GM18498 (cell line): ENCODE measurements at regions not wholly inside any gene's neighbourhood (a gene's known extent, or its start where the extent isn't known, plus 50 kb on each side); places are given as distances from the start of the nearest gene placed in this dataset.

Experiments used
- ATAC-seq: cut with Tn5 transposase; IDR thresholded peaks from one replicate; pipeline ENCODE4 v1.9.1; 2021; ENCODE audit warnings: mild to moderate bottlenecking, moderate library complexity; ENCODE audit not compliant: unreplicated experiment

DNA sequence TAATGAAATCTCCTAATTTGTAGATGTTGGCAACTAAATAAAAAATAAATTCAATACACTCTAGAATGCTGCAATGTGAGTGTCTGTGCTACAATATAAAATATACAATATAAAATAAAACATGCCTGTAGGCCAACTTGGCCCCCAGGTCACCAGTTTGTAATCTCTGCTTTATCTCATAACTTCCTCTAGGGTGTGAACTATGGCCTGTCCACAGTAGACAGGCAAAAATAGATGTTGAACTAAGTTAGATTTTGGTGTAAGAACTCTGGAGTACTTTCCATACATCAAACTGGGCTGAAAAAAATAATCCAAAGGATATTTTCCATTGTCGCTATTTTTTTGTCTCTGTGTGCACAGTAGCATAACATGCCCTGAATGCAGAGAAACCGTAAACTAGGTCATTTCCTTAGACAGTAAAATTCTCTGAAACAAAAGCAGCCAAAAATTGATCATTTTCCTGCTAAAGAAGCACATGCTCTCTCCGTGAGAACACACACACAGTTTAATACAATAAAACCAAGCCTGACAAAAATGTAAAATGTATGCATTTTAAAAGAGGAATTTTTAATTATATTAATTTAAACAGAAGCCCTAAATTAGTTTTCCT lies 98.5 kb upstream of the ZFP64 start:
- no peak for ATAC-seq

DNA sequence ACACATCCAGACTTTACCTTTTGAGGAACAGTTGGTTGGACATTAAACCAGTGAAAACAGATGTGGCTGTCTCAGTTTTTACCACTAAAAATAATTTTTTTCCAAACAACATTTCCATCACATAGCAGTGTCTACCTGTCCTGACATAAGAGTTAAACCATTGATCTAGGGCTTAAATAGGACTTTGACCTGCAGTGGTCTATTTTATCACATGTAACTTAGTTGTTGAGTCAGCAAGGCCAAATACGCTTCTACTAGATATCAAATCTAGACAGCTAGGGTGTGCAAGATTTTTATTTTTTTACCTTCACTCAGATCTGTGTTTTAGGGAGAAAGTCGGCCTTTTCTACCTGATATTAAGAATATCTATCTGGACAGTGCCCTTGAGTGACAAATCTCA lies 88.8 kb upstream of the ZFP64 start:
- ATAC-seq: no peak

DNA sequence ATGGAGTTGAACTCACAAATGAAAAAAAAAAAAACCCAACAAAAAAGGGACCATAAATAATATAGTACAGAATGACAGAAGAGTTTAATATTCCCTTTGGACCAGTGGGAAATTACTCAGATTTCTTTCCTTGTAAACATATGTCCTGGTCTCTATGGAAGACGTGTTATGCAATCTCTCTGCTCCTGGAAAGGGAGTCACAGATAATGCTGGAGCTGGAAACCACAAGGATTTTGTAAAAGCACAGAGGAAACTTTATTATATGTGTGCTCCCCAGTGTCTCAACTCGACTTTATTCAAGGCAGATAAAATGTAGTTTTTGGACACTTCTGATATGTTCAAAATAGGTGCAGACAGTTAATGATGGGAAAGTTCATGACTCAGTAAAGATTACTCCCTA lies 88.1 kb upstream of the ZFP64 start:
- ATAC-seq: no peak

DNA sequence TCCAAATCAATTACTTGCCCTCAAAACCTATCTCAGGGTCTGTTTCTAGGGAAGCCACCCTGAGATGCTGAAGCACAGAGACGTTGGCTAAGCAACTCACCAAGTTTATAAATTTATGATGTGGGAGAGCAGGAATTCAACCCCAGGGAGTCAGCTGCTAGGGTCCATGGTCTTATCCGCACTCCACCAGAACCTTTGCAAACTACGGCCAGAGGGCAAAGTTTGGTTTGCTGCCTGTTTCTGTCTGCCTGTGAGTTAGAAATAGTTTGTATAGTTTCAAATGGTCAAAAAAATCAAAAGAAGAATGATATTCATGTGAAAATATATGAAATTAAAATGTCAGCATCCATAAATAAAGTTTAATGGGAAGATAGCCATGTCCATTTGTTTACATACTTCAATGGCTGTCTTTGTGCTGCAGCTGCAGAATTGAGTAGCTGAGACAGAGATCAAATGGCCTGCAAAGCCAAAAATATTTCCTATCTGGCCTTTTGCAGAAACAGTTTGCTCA lies 83.7 kb upstream of the ZFP64 start:
- ATAC-seq: no peak

DNA sequence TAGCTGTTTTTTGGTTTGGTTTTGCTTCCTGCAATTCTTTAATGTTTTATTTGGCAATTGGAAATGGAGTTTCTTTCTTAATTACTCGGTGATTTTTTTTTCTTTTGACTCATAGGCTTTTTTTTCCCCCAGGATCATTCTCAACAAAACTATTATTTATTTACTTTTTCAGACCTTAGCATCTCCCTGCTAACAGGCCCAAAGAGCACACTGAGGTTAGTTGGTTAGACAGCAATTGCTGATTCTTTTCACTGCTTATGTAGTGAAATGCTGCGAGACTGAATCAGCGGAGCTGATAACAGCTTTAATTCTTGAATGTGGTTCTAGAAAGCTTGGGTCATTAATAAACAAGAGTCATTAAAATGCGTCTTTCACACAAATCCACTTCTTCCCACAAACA lies 79.1 kb upstream of the ZFP64 start:
- no peak for ATAC-seq

DNA sequence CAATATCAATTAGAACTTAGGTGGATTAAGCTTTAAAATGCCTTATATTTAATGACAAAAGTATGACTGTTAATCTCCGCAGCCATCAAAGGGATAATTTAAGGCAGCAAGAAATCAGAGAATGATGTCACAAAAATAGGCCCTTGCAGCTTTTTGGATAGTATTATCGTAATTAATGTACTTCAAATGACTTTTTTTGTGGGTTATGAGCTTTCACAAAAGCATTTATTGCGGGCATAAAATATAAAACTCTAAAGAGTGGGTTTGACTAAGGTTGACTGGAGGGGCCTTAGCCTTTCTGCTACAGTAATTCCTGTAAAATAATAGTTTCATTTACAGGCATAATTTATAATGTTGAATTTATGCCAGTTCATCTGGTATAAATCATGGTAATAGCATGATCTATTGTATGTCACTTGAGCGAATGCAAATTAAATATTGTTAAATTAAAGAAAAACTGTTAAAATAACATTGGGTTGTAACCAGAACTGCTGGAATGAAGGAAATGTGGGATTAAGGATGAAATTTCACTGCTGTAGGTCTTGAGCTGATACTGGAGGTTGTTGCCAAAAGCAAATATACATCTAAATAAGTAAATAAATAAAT lies 78.5 kb upstream of the ZFP64 start:
- no peak for ATAC-seq

DNA sequence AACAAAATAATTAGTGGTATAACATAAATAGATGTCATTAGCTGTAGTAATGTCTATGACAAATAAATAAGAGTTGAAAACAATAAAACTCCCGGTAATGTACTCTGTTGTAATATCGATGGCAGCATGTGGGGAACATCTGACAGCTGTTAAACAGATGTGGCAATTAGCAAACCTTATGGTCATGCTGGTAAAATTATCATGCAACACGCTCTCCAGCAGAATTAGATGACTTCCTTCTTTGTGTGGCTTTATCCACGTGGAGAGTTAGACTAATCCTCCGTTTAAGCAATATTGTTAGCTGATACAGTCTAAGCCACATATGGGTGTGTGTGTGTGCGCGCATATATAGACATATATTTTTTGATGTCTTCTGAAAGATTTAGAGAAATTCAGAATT lies 77.7 kb upstream of the ZFP64 start:
- no peak for ATAC-seq

DNA sequence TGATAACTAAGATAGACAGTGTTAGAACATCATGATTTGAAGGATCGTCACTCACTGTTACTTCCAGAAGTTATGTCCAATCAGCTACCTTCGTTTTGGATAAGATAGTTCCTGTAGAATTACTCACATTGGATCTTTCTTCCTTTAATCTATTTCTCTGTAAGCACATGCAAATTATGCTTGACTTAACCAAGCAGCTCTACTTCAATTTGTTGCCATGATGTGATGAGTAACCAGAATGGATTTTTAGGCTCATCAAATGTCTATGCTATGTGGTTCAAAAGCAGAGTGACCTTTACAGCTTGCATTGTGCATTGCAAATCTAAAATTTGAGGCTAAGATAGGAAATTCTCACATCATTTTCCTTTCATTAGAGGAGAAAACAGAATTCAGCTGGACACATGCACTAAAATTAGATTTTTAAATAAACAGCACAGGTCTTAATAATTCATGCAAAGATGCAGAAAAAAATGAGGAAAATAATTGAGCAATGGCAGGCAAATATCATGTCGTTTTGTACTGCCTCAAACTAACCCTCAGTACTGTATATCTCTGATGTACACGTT lies 76.7 kb upstream of the ZFP64 start:
- no peak for ATAC-seq

DNA sequence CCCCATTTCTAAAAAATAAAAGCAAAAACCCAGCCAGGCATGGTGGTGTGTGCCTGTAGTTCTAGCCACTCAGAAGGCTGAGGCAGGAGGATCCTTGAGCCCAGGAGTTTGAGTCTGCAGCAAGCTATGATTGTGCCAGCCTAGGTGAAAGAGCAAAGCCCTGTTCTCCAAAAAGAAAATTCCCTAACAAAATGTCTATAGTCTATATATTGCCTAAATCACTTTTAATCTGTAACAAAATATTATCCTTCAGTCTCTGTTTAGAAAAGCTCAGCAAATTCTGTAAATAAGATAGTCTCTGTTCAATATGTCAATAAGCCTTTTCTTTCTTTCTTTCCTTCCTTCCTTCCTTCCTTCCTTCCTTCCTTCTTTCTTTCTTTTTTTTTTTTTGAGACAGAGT lies 75.8 kb upstream of the ZFP64 start:
- ATAC-seq: no peak

DNA sequence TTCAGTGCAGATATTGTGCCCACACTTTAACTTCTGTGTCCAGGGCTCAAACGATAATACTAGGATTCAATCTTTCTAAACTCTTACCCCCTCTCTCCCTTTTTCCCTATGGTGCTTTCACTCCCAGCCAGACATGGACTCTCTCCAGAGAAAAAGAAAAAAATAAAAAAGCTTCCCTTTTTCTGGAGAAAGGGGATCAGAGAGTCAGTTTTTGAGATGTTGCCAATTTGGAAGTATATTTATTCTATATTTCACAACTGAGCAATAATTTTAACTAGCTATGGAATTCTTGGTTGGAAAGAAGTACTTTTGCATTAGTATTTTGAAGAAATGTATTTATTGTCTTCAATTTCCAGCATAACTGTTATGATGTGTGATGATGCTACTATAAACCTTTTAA lies 72.2 kb upstream of the ZFP64 start:
- ATAC-seq: no peak

DNA sequence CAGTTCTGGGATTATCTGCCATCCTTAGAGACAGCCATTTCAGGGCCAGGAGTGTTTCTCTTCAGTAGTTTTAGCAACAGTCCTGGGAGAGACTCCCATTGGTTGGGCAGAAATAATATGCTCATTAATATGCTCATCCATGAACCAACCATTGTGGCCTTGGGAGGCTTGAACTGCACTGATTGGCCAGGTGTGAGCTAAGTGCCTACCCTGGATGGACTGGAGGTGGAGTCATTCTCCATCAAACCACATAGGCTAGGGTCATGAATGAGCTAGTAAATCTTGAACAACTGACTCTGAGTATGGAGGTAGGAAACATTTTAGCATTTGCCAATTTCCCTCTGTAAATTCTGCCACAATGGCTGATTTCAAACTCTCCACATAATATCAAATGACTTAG lies 70.2 kb upstream of the ZFP64 start:
- ATAC-seq: no peak

DNA sequence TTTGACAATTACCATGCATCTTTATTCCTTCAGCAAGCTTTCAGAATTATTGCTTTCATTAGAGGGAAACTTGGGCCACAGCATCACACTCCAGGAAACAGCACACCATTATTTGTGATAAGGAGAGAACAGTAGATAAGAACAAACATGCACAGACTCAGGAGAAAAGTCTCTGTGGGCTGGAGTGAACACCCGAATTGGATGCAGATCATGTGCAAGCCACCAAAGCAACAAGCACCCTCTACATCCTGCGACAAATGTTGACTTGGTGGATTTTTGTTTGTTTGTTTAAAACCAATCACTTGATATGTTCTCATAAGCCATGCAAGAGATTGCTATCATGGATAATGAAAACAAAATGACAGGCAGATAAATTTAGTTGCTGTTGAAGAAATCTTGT lies 67.7 kb upstream of the ZFP64 start:
- no peak for ATAC-seq

DNA sequence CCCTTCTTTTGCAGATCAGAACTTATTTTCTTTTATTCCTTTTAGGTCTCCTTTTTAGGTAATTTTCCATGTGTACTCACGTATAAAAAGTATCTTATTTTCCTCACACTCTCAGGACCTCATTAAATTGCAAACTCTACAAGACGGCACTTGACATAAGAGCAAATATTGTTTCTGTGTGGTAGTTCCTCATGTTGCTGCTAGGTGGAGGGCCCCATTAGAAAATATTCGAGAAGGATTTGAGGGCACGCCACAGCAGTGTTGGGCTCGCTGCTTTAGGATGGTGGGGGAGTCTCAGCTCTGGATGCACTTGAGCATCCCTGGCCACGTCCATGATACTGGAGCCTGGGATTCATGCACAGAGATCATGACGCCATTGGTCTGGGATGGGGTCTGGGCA lies 64.9 kb upstream of the ZFP64 start:
- no peak for ATAC-seq

DNA sequence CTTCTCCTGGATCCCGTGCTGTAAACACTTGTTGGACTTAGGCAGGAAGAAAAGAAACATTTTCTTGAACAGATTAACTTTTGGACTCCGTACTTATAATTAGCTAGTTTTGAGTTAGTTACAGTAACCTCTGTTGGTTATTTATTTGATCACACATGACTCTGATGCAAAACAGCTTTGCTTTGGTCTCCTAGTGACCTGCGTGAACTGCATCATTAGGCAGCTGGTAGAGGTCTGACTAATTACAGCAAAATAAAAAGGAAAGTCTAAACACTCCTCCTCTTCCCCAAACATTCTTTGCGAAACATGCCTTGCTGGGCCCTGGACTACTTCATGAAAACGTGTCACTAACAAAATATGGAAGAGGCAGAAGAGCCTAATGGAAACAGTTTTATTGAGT lies 61.1 kb upstream of the ZFP64 start:
- no peak for ATAC-seq

DNA sequence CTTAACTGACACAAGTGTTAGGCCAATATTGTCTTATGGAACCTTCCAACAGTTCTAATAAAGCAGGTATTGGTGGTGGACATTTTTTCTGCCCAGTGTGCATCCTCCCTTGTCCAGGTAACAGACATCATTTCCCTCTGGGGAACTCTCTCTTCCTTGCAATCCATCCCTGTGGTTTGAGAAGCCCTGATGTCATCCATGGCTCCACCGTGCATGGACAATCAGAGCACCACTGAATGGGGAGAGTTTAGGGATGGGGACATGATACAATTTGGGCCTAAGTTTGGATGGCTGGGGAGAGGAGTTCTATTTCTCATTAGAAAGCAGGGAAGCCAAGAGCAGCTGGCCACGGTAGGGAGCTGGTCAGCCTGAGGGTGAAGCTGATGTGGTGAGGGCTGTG lies 60.2 kb upstream of the ZFP64 start:
- no peak for ATAC-seq

DNA sequence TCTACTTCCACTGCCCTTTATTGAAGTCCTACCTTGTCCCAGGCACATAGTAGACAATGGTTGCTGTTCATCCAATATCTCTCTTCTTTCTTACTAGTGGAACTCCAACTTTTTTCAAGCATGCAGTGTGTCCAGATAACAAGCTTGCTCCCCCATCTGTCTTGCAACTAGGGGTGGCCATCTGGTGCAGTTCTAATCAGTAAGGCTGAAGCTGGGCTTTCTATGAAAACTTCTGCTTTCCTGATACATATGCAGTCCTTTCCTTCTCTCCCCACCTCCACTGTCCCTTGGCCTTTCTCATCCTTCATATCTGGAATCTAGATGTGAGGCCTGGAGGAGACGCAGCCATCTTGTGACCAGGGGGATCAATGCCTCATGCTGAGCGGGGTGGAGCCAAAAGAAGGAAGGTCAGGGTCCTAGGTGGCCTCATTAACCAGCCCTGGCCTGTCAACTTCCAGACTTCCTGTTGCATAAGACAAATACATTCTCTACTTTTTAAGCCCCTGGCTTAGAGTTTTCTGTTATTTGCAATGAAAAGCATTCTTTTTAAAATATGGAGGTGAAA lies 59.6 kb upstream of the ZFP64 start:
- ATAC-seq: no peak

DNA sequence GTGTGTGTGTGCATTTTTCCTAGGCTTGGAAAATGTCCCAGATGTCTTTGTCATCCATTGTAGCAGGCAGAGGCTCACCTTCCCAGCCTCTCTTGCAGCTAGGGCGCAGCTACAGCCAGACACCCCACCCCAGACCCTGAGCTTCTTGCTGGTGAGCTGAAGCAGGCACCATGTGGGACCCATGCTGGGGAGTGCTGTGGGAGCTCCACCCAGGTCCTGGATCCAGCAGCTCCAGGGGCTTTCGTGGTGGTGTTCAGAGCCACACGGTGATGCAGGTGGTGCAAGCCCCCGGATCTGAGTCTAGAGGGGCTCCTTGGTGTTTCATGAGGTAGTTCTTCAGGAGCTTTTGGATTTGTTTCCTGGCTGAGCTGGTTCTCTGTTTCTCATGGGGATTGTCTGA lies 56.0 kb upstream of the ZFP64 start:
- no peak for ATAC-seq

DNA sequence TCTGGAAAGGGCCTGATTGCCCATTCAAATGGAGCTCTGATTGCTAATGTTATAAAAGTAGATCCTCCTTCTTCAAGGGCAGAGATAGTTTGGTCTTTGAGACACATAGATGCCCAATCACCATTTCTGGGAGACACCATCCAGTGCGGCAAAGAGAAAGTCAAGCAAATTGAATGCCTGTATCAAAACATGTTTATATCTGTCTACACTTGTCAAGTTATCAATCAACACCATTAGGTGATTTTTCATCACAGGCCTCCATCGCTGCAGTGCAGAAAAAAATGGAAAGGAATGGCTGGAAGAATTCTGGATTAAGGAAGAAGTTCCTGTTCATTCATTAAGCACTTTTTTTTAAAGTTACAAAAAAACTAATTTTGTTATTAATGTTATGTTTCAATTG lies 54.8 kb upstream of the ZFP64 start:
- ATAC-seq: no peak

DNA sequence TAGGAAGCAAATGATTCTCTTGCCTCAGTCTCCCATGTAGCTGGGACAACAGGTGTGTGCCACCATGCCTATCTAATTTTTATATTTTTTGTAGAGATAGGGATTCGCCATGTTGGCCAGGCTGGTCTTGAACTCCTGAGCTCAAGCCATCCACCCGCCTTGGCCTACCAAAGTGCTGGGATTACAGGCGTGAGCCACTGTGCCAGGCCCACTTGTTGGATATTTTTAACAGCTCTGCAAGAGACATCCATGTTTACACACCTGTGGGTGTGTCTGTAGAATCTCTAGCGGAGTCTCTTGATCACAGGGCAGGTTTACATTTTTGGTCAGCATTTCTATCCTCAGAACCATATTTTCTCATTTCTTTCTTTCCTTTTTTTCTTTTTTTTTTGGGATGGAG lies 53.1 kb upstream of the ZFP64 start:
- no peak for ATAC-seq

DNA sequence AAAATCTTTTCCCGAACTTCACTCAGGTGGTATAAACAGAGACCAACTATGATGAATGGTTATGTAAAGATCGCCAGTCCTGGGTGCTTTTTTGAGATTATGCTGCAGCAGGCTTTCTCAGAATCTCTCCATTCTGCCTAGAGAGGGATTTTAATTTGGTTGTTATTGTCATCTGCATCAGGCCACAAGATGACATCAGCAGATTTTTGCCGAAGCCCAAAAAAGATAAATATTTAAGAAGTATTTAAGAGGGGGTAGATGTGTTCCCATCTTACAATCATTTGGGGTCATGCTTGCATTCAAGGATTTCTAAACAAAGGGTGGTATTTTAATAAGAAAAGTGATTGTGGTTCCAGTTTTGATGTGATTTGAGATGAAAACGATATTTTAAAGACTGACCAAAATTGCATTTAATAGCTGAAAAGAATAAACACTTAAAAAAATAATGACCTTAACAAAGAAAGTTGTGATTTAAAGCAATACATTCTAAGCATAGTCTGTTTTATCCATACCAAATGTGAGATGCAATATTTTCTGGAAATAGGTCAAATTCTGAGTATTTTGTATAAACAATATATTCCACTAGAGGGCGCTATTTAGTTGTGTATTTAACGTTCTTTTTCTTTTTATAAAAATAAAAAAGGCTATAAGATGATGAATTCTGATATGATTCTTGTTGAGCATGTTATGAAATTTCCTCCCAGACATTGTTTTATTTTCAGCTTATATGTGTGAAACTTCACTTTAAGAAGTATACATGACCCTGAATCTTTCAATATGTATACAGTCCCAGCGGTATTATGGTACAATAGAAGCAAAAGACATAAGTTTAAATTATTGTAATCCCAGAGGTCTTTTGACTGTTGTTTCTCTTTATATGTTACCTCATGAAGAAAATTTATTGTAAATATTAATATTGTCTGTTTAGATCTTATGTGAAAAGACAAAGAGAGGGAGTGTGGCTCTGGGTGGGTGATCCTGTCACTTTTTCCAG lies 51.0 kb upstream of the ZFP64 start:
- no peak for ATAC-seq
